Astrocyte (in vitro differentiated cells and primary cell): ENCODE measurements at regions not wholly inside any gene's neighbourhood (a gene's known extent, or its start where the extent isn't known, plus 50 kb on each side); places are given as distances from the start of the nearest gene placed in this dataset.
A peak's percentile ranks its signal among the peaks of the same experiment; 100 is the strongest.

Experiments used
- DNase-seq: peaks from one replicate; pipeline ENCODE4 v3.0.0-alpha.2; 2010; ENCODE audit warnings: low read depth
- FAIRE-seq: peaks from 2 replicates; lab custom pipeline; 2011; peaks lifted over from hg19 to GRCh38; lab: Jason Lieb, UNC
- H2AFZ ChIP-seq: 2 replicates; pipeline ENCODE4 v1.6.0; 2012; ENCODE audit warnings: low read depth, low read length, inconsistent platforms
- H3K27ac ChIP-seq: 2 replicates; pipeline ENCODE4 v1.5.1; 2011; ENCODE audit warnings: low read depth, low read length, inconsistent platforms
- H3K27me3 ChIP-seq: 2 replicates; pipeline ENCODE4 v1.6.0; 2011; ENCODE audit warnings: low read length, inconsistent platforms; ENCODE audit not compliant: insufficient read depth
- H3K36me3 ChIP-seq: 2 replicates; pipeline ENCODE4 v1.5.1; 2011; ENCODE audit warnings: low read length, inconsistent platforms; ENCODE audit not compliant: insufficient read depth
- H3K4me1 ChIP-seq: 2 replicates; pipeline ENCODE4 v1.5.1; 2011; ENCODE audit warnings: low read length, inconsistent platforms; ENCODE audit not compliant: insufficient read depth
- H3K4me2 ChIP-seq: 2 replicates; pipeline ENCODE4 v1.6.0; 2012; ENCODE audit warnings: low read length, inconsistent platforms
- H3K4me3 ChIP-seq: 2 replicates; pipeline ENCODE4 v1.5.1; 2011; ENCODE audit warnings: low read depth, mild to moderate bottlenecking, low read length, inconsistent platforms; ENCODE audit not compliant: insufficient read depth
- H3K79me2 ChIP-seq: 2 replicates; pipeline ENCODE4 v1.6.0; 2012; ENCODE audit warnings: mild to moderate bottlenecking, low read length, inconsistent platforms; ENCODE audit not compliant: insufficient read depth
- H3K9ac ChIP-seq: 2 replicates; pipeline ENCODE4 v1.6.0; 2012; ENCODE audit warnings: mild to moderate bottlenecking, low read length, inconsistent platforms
- H3K9me3 ChIP-seq: 2 replicates; pipeline ENCODE4 v1.5.1; 2012; ENCODE audit warnings: low read depth, mild to moderate bottlenecking, low read length, inconsistent platforms; ENCODE audit not compliant: insufficient read depth
- H4K20me1 ChIP-seq: 2 replicates; pipeline ENCODE4 v1.6.0; 2012; ENCODE audit warnings: low read length, inconsistent platforms; ENCODE audit not compliant: insufficient read depth
- H3K27ac Mint-ChIP-seq: one replicate; pipeline ENCODE4 v1.8.0; 2021; ENCODE audit warnings: mild to moderate bottlenecking, mixed read lengths; ENCODE audit not compliant: unreplicated experiment
- H3K27me3 Mint-ChIP-seq: one replicate; pipeline ENCODE4 v1.8.0; 2021; ENCODE audit warnings: low read depth, mixed read lengths; ENCODE audit not compliant: unreplicated experiment
- H3K36me3 Mint-ChIP-seq: one replicate; pipeline ENCODE4 v1.8.0; 2021; ENCODE audit warnings: low read depth, mixed read lengths; ENCODE audit not compliant: unreplicated experiment
- H3K4me1 Mint-ChIP-seq: one replicate; pipeline ENCODE4 v1.8.0; 2021; ENCODE audit warnings: low read depth, mixed read lengths; ENCODE audit not compliant: unreplicated experiment
- H3K4me3 Mint-ChIP-seq: one replicate; pipeline ENCODE4 v1.8.0; 2021; ENCODE audit warnings: mild to moderate bottlenecking, moderate library complexity, mixed read lengths; ENCODE audit not compliant: unreplicated experiment
- H3K9me3 Mint-ChIP-seq: one replicate; pipeline ENCODE4 v1.8.0; 2021; ENCODE audit warnings: mild to moderate bottlenecking, mixed read lengths; ENCODE audit not compliant: unreplicated experiment
- CTCF ChIP-seq: IDR thresholded peaks from 2 replicates; pipeline ENCODE4 v1.5.1; 2011; ENCODE audit warnings: low read depth, mild to moderate bottlenecking, inconsistent platforms, low read length, moderate library complexity; ENCODE audit not compliant: insufficient read depth
- EZH2 ChIP-seq: IDR thresholded peaks from 2 replicates; pipeline ENCODE4 v1.6.1; 2012; ENCODE audit warnings: mild to moderate bottlenecking, low read length, inconsistent platforms; ENCODE audit not compliant: insufficient read depth

- Mint-ChIP-seq H3K4me3 (no peak overlapping the region), H3K9me3 (no peaks in the 10 kb centered on the region), H3K27me3 (no peaks in the 10 kb centered on the region), H3K4me1 (peaks cover 4% of the 10 kb centered on the region), H3K36me3 (no peaks in the 10 kb centered on the region), H3K27ac (no peak overlapping the region)
- Histone ChIP-seq H3K9ac (no peak overlapping the region), H3K9me3 (no peaks in the 10 kb centered on the region), H3K27ac (no peak overlapping the region), H4K20me1 (no peaks in the 10 kb centered on the region), H3K27me3 (no peaks in the 10 kb centered on the region), H3K79me2 (no peaks in the 10 kb centered on the region), H3K4me3 (no peak overlapping the region), H3K4me2 (peak overlapping the region; percentile 50), H2AFZ (no peak overlapping the region), H3K36me3 (no peaks in the 10 kb centered on the region), H3K4me1 (no peaks in the 10 kb centered on the region)
- TF ChIP-seq EZH2 (no peak), CTCF (no peak)
- FAIRE-seq (no peak), DNase-seq (no peak)
These were observed 828.0 kb upstream of the DPPA4 start for GRCh38 chr3:110165370-110165743.

- H3K79me2 ChIP-seq: no peaks in the 10 kb centered on the region
- H3K4me3 ChIP-seq: no peak overlapping the region
- no peaks in the 10 kb centered on the region for H3K4me1 ChIP-seq
- no peaks in the 10 kb centered on the region for H3K27me3 ChIP-seq
- no peak overlapping the region for H3K27ac Mint-ChIP-seq
- no peaks in the 10 kb centered on the region for H3K36me3 ChIP-seq
- no peaks in the 10 kb centered on the region for H4K20me1 ChIP-seq
- no peaks in the 10 kb centered on the region for H3K36me3 Mint-ChIP-seq
- H3K27me3 Mint-ChIP-seq: no peaks in the 10 kb centered on the region
- no peak for DNase-seq
- peaks cover 4% of the 10 kb centered on the region for H3K4me1 Mint-ChIP-seq
- no peak overlapping the region for H2AFZ ChIP-seq
- H3K9ac ChIP-seq: no peak overlapping the region
- H3K9me3 Mint-ChIP-seq: no peaks in the 10 kb centered on the region
- H3K27ac ChIP-seq: no peak overlapping the region
- no peaks in the 10 kb centered on the region for H3K9me3 ChIP-seq
- no peak for FAIRE-seq
- TF ChIP-seq EZH2 (no peak), CTCF (no peak)
- H3K4me3 Mint-ChIP-seq: no peak overlapping the region
- H3K4me2 ChIP-seq: peak overlapping the region; percentile 50
These were observed 828.4 kb upstream of the DPPA4 start for GRCh38 chr3:110165753-110166152.

- Mint-ChIP-seq H3K9me3 (no peaks in the 10 kb centered on the region), H3K36me3 (no peaks in the 10 kb centered on the region), H3K4me3 (no peak overlapping the region), H3K27ac (no peak overlapping the region), H3K27me3 (no peaks in the 10 kb centered on the region), H3K4me1 (peaks cover 4% of the 10 kb centered on the region)
- Histone ChIP-seq H3K9me3 (no peaks in the 10 kb centered on the region), H3K36me3 (no peaks in the 10 kb centered on the region), H3K4me2 (no peak overlapping the region), H3K79me2 (no peaks in the 10 kb centered on the region), H3K9ac (no peak overlapping the region), H3K4me3 (no peak overlapping the region), H3K27ac (no peak overlapping the region), H3K4me1 (no peaks in the 10 kb centered on the region), H3K27me3 (no peaks in the 10 kb centered on the region), H4K20me1 (no peaks in the 10 kb centered on the region), H2AFZ (no peak overlapping the region)
- FAIRE-seq (no peak), DNase-seq (no peak)
- TF ChIP-seq EZH2 (no peak), CTCF (no peak)
These were observed 829.4 kb upstream of the DPPA4 start for GRCh38 chr3:110166791-110167190.
